H1 (cell line): ENCODE measurements at regions not wholly inside any gene's neighbourhood (a gene's known extent, or its start where the extent isn't known, plus 50 kb on each side); places are given as distances from the start of the nearest gene placed in this dataset.

ENCODE experiments used
- BACH1 ChIP-seq: IDR thresholded peaks from 2 replicates; pipeline ENCODE4 v1.6.1; 2012; ENCODE audit warnings: low read length, improper control_type of control experiment
- KDM4A ChIP-seq: IDR thresholded peaks from one replicate; pipeline ENCODE4 v1.7.1; 2012; ENCODE audit warnings: low read depth, mild to moderate bottlenecking, moderate library complexity, low read length, inconsistent platforms; ENCODE audit not compliant: severe bottlenecking
- SIX5 ChIP-seq: IDR thresholded peaks from 2 replicates; pipeline ENCODE4 v1.6.1; 2011; ENCODE audit warnings: mild to moderate bottlenecking, low read depth, low read length
- SUZ12 ChIP-seq: fragments of 200-600 bp; sonication (generic); IDR thresholded peaks from 2 replicates; pipeline ENCODE4 v1.6.1; 2012; ENCODE audit warnings: mild to moderate bottlenecking, inconsistent platforms, low read length, moderate library complexity, mixed read lengths
- TF ChIP-seq, protein P1 (sequence below): IDR thresholded peaks from 2 replicates; pipeline ENCODE4 v1.6.1; 2011; ENCODE audit warnings: low read depth, mild to moderate bottlenecking, low read length; ENCODE audit not compliant: insufficient read depth

DNA sequence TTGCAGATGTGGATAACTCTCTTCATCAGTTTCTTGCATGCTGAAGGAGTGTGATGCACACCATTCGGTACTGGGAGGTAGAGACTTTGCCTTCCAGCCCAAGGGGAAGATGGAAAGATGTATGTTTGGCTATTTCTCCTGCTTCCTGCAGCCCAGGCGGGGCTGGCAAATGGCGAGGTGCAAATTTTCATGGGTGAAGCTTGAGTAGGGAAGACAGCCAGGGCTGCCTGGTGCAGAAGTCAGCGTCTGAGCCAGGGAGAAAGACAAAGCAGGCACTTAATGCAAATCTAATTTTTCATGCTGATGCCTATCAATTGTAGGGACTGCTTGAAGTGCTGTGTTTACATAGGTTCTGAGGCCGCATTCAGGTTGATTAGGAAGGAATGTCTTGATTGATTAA lies 384.7 kb upstream of the EEF2KMT start (continued):
- TF ChIP-seq, protein P1, sequence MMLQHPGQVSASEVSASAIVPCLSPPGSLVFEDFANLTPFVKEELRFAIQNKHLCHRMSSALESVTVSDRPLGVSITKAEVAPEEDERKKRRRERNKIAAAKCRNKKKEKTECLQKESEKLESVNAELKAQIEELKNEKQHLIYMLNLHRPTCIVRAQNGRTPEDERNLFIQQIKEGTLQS: no peak
- TF ChIP-seq BACH1: no peak
- no peak for TF ChIP-seq KDM4A
- TF ChIP-seq SUZ12: no peak
- no peak for TF ChIP-seq SIX5
